ENCODE measurements at regions not wholly inside any gene's neighbourhood (a gene's known extent, or its start where the extent isn't known, plus 50 kb on each side); places are given as distances from the start of the nearest gene placed in this dataset.

GRCh38 chr4:23163647-23164436 is 471.1 kb downstream of the GBA3 start:
- DNase-seq (no peak), ATAC-seq (ENCODE audit: insufficient read depth, low read depth) (no peak)
- Histone ChIP-seq H3K9me3 (ENCODE audit: insufficient read depth, low read length, severe bottlenecking) (no peaks in the 10 kb centered on the region), H3K4me3 (ENCODE audit: low read depth in 1 of 2, low read length in 2 of 2) (no peak overlapping the region), H3K4me1 (ENCODE audit: insufficient read depth, low read length) (no peaks in the 10 kb centered on the region), H3K4me2 (ENCODE audit: insufficient read depth, low read length) (no peak overlapping the region), H4K20me1 (ENCODE audit: insufficient read depth, low read length) (no peaks in the 10 kb centered on the region), H3K79me2 (ENCODE audit: insufficient read depth, low read length) (no peaks in the 10 kb centered on the region), H3K9ac (ENCODE audit: low read depth, low read length) (no peak overlapping the region), H3K27me3 (ENCODE audit: insufficient read depth, low read length, poor library complexity) (no peaks in the 10 kb centered on the region), H3K36me3 (ENCODE audit: insufficient read depth, low read length) (no peaks in the 10 kb centered on the region), H3K27ac (ENCODE audit: low read length) (no peak overlapping the region), H2AFZ (ENCODE audit: low read depth, low read length) (no peak overlapping the region)
- TF ChIP-seq EZH2 (IDR thresholded peaks at IDR 0.05; ENCODE audit: borderline replicate concordance, low read depth, low read length, severe bottlenecking): no peak
- TF ChIP-seq CTCF (IDR thresholded peaks at IDR 0.05; ENCODE audit: borderline replicate concordance, extremely low read depth, low read length, poor library complexity, severe bottlenecking): no peak

GRCh38 chr4:23162275-23162674 is 469.5 kb downstream of the GBA3 start:
- Histone ChIP-seq H3K9me3 (ENCODE audit: insufficient read depth, low read length, severe bottlenecking) (no peaks in the 10 kb centered on the region), H3K27ac (ENCODE audit: low read length) (no peak overlapping the region), H3K36me3 (ENCODE audit: insufficient read depth, low read length) (no peaks in the 10 kb centered on the region), H3K79me2 (ENCODE audit: insufficient read depth, low read length) (no peaks in the 10 kb centered on the region), H3K27me3 (ENCODE audit: insufficient read depth, low read length, poor library complexity) (no peaks in the 10 kb centered on the region), H3K9ac (ENCODE audit: low read depth, low read length) (no peak overlapping the region), H4K20me1 (ENCODE audit: insufficient read depth, low read length) (no peaks in the 10 kb centered on the region), H3K4me2 (ENCODE audit: insufficient read depth, low read length) (no peak overlapping the region), H2AFZ (ENCODE audit: low read depth, low read length) (no peak overlapping the region), H3K4me1 (ENCODE audit: insufficient read depth, low read length) (no peaks in the 10 kb centered on the region), H3K4me3 (ENCODE audit: low read depth in 1 of 2, low read length in 2 of 2) (no peak overlapping the region)
- TF ChIP-seq EZH2 (IDR thresholded peaks at IDR 0.05; ENCODE audit: borderline replicate concordance, low read depth, low read length, severe bottlenecking): no peak
- no peak for TF ChIP-seq CTCF (IDR thresholded peaks at IDR 0.05; ENCODE audit: borderline replicate concordance, extremely low read depth, low read length, poor library complexity, severe bottlenecking)
- DNase-seq (no peak), ATAC-seq (ENCODE audit: insufficient read depth, low read depth) (no peak)

- ATAC-seq (ENCODE audit: insufficient read depth, low read depth): no peak
- no peak for DNase-seq
- H3K36me3 ChIP-seq (ENCODE audit: insufficient read depth, low read length): no peaks in the 10 kb centered on the region
- H3K9me3 ChIP-seq (ENCODE audit: insufficient read depth, low read length, severe bottlenecking): no peaks in the 10 kb centered on the region
- TF ChIP-seq CTCF (IDR thresholded peaks at IDR 0.05; ENCODE audit: borderline replicate concordance, extremely low read depth, low read length, poor library complexity, severe bottlenecking) (no peak), EZH2 (IDR thresholded peaks at IDR 0.05; ENCODE audit: borderline replicate concordance, low read depth, low read length, severe bottlenecking) (no peak)
- H3K27ac ChIP-seq (ENCODE audit: low read length): no peak overlapping the region
- no peaks in the 10 kb centered on the region for H3K79me2 ChIP-seq (ENCODE audit: insufficient read depth, low read length)
- no peaks in the 10 kb centered on the region for H3K27me3 ChIP-seq (ENCODE audit: insufficient read depth, low read length, poor library complexity)
- no peaks in the 10 kb centered on the region for H3K4me1 ChIP-seq (ENCODE audit: insufficient read depth, low read length)
- no peak overlapping the region for H3K4me2 ChIP-seq (ENCODE audit: insufficient read depth, low read length)
- H4K20me1 ChIP-seq (ENCODE audit: insufficient read depth, low read length): no peaks in the 10 kb centered on the region
- no peak overlapping the region for H3K4me3 ChIP-seq (ENCODE audit: low read depth in 1 of 2, low read length in 2 of 2)
- H2AFZ ChIP-seq (ENCODE audit: low read depth, low read length): no peak overlapping the region
- H3K9ac ChIP-seq (ENCODE audit: low read depth, low read length): no peak overlapping the region
Observed at GRCh38 chr4:23161787-23162186, 469.1 kb downstream of the GBA3 start.

Data from DND-41 (cell line).